ENCODE measurements at regions not wholly inside any gene's neighbourhood (a gene's known extent, or its start where the extent isn't known, plus 50 kb on each side); places are given as distances from the start of the nearest gene placed in this dataset.

DNA sequence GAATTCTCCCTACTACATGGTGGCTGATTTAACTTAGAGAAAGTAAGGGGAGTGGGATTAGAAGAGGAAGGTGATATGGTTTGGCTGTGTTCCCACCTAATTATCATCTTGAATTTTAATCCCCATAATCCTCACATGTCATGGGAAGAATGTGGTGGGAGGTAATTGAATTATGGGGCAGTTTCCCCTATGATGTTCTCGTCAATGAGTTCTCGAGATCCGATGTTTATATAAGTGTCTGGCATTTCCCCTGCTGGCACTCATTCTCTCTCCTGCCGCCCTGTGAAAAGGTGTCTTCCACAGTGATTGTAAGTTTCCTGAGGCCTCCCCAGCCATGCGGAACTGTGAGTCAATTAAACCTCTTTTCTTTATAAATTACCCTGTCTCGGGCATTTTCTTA lies 169.3 kb downstream of the CASP12 start:
- TF ChIP-seq POLR2AphosphoS5 (IDR thresholded peaks at IDR 0.05; ENCODE audit: low read depth, low read length): no peak
- 0 out of 4 replicates have a peak, but pooled peaks of 1 of the 2 experiments have one; percentile 34 for TF ChIP-seq REST (IDR thresholded peaks at IDR 0.05; ENCODE audit: insufficient read depth in 1 of 2, low read depth in 2 of 2, low read length in 2 of 2)
- no peak for TF ChIP-seq TAF1 (IDR thresholded peaks at IDR 0.05; ENCODE audit: borderline replicate concordance, insufficient read depth, low read length)
- TF ChIP-seq FOXP2 (optimal IDR thresholded peaks at IDR 0.05; ENCODE audit: borderline replicate concordance, extremely low read depth, extremely low read length, insufficient read depth): no peak
- no peak for TF ChIP-seq SIN3A (IDR thresholded peaks at IDR 0.05; ENCODE audit: borderline replicate concordance, insufficient read depth, low read length)

- TF ChIP-seq SIN3A (IDR thresholded peaks at IDR 0.05; ENCODE audit: borderline replicate concordance, insufficient read depth, low read length): no peak
These were observed 170.5 kb downstream of the CASP12 start for GRCh38 chr11:104727768-104728167.

- no peak for TF ChIP-seq FOXP2 (optimal IDR thresholded peaks at IDR 0.05; ENCODE audit: borderline replicate concordance, extremely low read depth, extremely low read length, insufficient read depth)
- no peak for TF ChIP-seq REST (IDR thresholded peaks at IDR 0.05; ENCODE audit: insufficient read depth in 1 of 2, low read depth in 2 of 2, low read length in 2 of 2)
- TF ChIP-seq POLR2AphosphoS5 (IDR thresholded peaks at IDR 0.05; ENCODE audit: low read depth, low read length): no peak
- no peak for TF ChIP-seq SIN3A (IDR thresholded peaks at IDR 0.05; ENCODE audit: borderline replicate concordance, insufficient read depth, low read length)
- TF ChIP-seq TAF1 (IDR thresholded peaks at IDR 0.05; ENCODE audit: borderline replicate concordance, insufficient read depth, low read length): no peak
These were observed 171.2 kb downstream of the CASP12 start for GRCh38 chr11:104727095-104727494.

GRCh38 chr11:104725796-104726408 lies 172.4 kb downstream of the CASP12 start:
- TF ChIP-seq POLR2AphosphoS5 (IDR thresholded peaks at IDR 0.05; ENCODE audit: low read depth, low read length) (no peak), REST (IDR thresholded peaks at IDR 0.05; ENCODE audit: insufficient read depth in 1 of 2, low read depth in 2 of 2, low read length in 2 of 2) (no peak), FOXP2 (optimal IDR thresholded peaks at IDR 0.05; ENCODE audit: borderline replicate concordance, extremely low read depth, extremely low read length, insufficient read depth) (no peak), SIN3A (IDR thresholded peaks at IDR 0.05; ENCODE audit: borderline replicate concordance, insufficient read depth, low read length) (no peak), TAF1 (IDR thresholded peaks at IDR 0.05; ENCODE audit: borderline replicate concordance, insufficient read depth, low read length) (no peak)

- TF ChIP-seq POLR2AphosphoS5 (IDR thresholded peaks at IDR 0.05; ENCODE audit: low read depth, low read length) (no peak), SIN3A (IDR thresholded peaks at IDR 0.05; ENCODE audit: borderline replicate concordance, insufficient read depth, low read length) (no peak), FOXP2 (optimal IDR thresholded peaks at IDR 0.05; ENCODE audit: borderline replicate concordance, extremely low read depth, extremely low read length, insufficient read depth) (no peak), TAF1 (IDR thresholded peaks at IDR 0.05; ENCODE audit: borderline replicate concordance, insufficient read depth, low read length) (no peak), REST (IDR thresholded peaks at IDR 0.05; ENCODE audit: insufficient read depth in 1 of 2, low read depth in 2 of 2, low read length in 2 of 2) (no peak)
These were observed 184.9 kb downstream of the CASP12 start for GRCh38 chr11:104713401-104713800.
